Peyer's patch (tissue), 4 donors: ENCODE measurements at regions not wholly inside any gene's neighbourhood (a gene's known extent, or its start where the extent isn't known, plus 50 kb on each side); places are given as distances from the start of the nearest gene placed in this dataset.

ENCODE experiments used
- POLR2A ChIP-seq, 2 donors: fragments of 450-650 bp; IDR thresholded peaks; one replicate each; pipeline ENCODE4 v1.5.1; 2017; ENCODE audit warnings: antibody characterized with exemption in 2 of 2, mild to moderate bottlenecking in 2 of 2, moderate library complexity in 2 of 2
- TF ChIP-seq, protein P1 (sequence below), 6 experiments: fragments of 450-650 bp in 4 of 6; fragments of 200-600 bp in 2 of 6; sonication (generic) in 1 of 6; IDR thresholded peaks; one replicate each; pipeline ENCODE4 v1.5.1; 2017 to 2019; ENCODE audit warnings: antibody characterized with exemption in 6 of 6, mild to moderate bottlenecking in 3 of 6, moderate library complexity in 1 of 6

DNA sequence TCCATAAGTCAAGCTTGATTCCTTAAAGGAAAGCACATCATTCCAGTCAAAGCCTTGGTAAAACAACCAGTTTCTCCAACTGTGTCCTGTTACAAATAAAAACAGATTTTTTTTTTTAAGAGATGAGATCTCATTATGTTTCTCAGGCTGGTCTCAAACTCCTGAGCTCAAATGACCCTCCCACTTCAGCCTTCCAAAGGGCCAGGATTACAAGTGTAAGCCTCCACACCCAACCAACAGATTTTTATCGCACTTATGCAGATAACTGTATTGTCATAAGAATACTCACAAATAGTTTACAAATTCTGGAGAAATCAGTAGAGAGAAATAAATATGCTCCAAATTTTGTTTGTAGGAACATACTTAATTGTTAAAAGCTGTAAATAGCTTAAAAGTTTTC lies 56.2 kb upstream of the SLC2A13 start:
- TF ChIP-seq, protein P1, sequence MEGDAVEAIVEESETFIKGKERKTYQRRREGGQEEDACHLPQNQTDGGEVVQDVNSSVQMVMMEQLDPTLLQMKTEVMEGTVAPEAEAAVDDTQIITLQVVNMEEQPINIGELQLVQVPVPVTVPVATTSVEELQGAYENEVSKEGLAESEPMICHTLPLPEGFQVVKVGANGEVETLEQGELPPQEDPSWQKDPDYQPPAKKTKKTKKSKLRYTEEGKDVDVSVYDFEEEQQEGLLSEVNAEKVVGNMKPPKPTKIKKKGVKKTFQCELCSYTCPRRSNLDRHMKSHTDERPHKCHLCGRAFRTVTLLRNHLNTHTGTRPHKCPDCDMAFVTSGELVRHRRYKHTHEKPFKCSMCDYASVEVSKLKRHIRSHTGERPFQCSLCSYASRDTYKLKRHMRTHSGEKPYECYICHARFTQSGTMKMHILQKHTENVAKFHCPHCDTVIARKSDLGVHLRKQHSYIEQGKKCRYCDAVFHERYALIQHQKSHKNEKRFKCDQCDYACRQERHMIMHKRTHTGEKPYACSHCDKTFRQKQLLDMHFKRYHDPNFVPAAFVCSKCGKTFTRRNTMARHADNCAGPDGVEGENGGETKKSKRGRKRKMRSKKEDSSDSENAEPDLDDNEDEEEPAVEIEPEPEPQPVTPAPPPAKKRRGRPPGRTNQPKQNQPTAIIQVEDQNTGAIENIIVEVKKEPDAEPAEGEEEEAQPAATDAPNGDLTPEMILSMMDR (IDR thresholded peaks at IDR 0.05): no peak
- no peak for TF ChIP-seq POLR2A (IDR thresholded peaks at IDR 0.05)
